ENCODE measurements at regions not wholly inside any gene's neighbourhood (a gene's known extent, or its start where the extent isn't known, plus 50 kb on each side); places are given as distances from the start of the nearest gene placed in this dataset.
A peak's percentile ranks its signal among the peaks of the same experiment; 100 is the strongest.

DNA sequence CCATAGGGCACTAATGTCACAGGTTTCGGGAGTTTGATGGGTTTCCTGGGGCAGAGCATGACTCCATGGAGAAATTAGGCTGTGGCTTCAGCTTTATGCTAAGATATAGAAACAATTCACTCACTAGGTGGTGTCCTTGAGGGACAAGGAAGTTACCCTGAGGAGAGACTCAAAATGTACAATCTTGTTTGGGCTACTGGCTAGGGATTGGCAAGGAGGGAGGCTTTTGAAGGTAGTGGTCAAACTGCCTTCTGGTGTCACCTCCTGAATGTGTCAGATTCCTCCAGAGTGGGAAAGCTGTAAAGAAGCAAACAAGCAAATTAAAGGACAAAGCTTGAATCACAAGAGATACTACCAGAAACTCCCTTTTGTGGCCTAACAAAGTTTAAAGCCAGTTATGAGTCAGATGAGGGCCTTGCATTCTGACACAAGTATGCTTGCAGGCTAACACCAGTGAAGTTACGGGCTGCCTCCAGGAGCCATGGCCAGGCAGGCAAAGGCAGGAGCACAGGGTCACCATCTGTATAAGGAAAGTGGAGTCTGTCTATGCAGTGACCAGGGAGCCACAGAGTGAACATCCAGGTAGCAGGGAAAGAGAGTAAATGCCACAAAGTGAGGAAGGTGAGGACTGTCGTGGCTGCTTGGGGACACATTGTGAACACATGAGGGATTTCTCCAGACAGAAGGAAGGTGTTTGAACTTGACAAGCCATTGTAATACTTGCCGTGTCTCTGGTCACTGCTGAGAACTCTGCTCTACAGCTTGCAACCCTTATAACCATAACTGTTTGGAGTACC, 107.7 kb upstream of the DTNBP1 start:
- Histone ChIP-seq H3K4me2 (ENCODE audit: control insufficient read depth, insufficient read depth) (no peak overlapping the region), H3K9ac (ENCODE audit: control insufficient read depth, insufficient read depth, low read length) (no peak overlapping the region), H3K4me1 (ENCODE audit: control insufficient read depth, insufficient read depth, low read length) (peaks cover 7% of the 10 kb centered on the region), H3K9me3 (replicated peaks; ENCODE audit: control insufficient read depth, insufficient read depth, low read length) (no peaks in the 10 kb centered on the region), H4K20me1 (ENCODE audit: control insufficient read depth, insufficient read depth) (no peaks in the 10 kb centered on the region), H3K4me3 (no peak overlapping the region), H2AFZ (ENCODE audit: control insufficient read depth, low read depth, low read length) (peak overlapping the region; percentile 89), H3K36me3 (ENCODE audit: control insufficient read depth in 2 of 2, insufficient read depth in 2 of 2, low read length in 1 of 2) (no peaks in the 10 kb centered on the region), H3K79me2 (ENCODE audit: control insufficient read depth, insufficient read depth, low read length) (no peaks in the 10 kb centered on the region), H3K27ac (ENCODE audit: control insufficient read depth, insufficient read depth) (peak overlapping the region; percentile 38), H3K27me3 (replicated peaks in 1 of 2; ENCODE audit: control insufficient read depth in 2 of 2, insufficient read depth in 2 of 2, low read length in 1 of 2) (no peaks in the 10 kb centered on the region)
- DNase-seq (ENCODE audit: low read depth, low spot score) = peak; percentile 62
- ChIA-PET POLR2A (interaction anchor here (0.9 to 3.3 kb wide), 10 partner anchors 9 to 393 kb away, joined by 3 to 8 read pairs (median 4); partner anchors contain the start of gene MYLIP), RAD21 (ENCODE audit: unreplicated experiment) (interaction anchor here (0.9 to 10.9 kb wide), 21 partner anchors 10 to 435 kb away, joined by 3 to 130 read pairs (median 9); partner anchors contain the start of gene MYLIP), CTCF (interaction anchor here (0.6 to 2.7 kb wide), 25 partner anchors 9 to 413 kb away, joined by 3 to 17 read pairs (median 5); partner anchors contain the start of gene MYLIP), SMC1A (ENCODE audit: uncharacterized antibody, unreplicated experiment) (interaction anchor here (0.6 to 10.2 kb wide), 35 partner anchors 10 to 435 kb away, joined by 3 to 198 read pairs (median 5); partner anchors contain the start of gene MYLIP)
- 6% methylated on average over 4 of the region's 4 CpGs for WGBS (ENCODE audit: insufficient coverage, insufficient replicate concordance, low lambda C conversion rate, missing lambda C conversion rate)
- FAIRE-seq = no peak
- no TSS peak for BruUV-seq (replicated peaks)
- intact Hi-C loops (cut with micrococcal nuclease; ENCODE audit: unreplicated experiment) = loop anchor here (10.0 kb wide), 1 partner anchor 194 kb away; no protein-coding TSS in a partner anchor
- in situ Hi-C loops (cut with MboI) = no loop called here
- peak; percentile 88 for ATAC-seq
- TF ChIP-seq HDGF (IDR thresholded peaks at IDR 0.05) (peak; percentile 85), ZNF207 (IDR thresholded peaks at IDR 0.05; ENCODE audit: borderline replicate concordance) (no peak), EGR1 (IDR thresholded peaks at IDR 0.05; ENCODE audit: borderline replicate concordance in 1 of 2, low read depth in 2 of 2, low read length in 2 of 2) (no peak), EP300 (IDR thresholded peaks at IDR 0.05; ENCODE audit: borderline replicate concordance in 1 of 2, control insufficient read depth in 1 of 2, low read depth in 2 of 2, low read length in 2 of 2) (peak; percentile 32 to 76; a peak in 2 of 4 replicates), ZBED1 (IDR thresholded peaks at IDR 0.05; ENCODE audit: borderline replicate concordance) (no peak), CBX3 (IDR thresholded peaks at IDR 0.05; ENCODE audit: borderline replicate concordance, low read depth) (no peak), JUNB (IDR thresholded peaks at IDR 0.05) (peak; percentile 82), BRCA1 (IDR thresholded peaks at IDR 0.05; ENCODE audit: low read depth, low read length) (no peak), RELA (IDR thresholded peaks at IDR 0.05; ENCODE audit: borderline replicate concordance, partially characterized antibody) (peak; percentile 52), TCF7 (IDR thresholded peaks at IDR 0.05; ENCODE audit: borderline replicate concordance) (no peak)
- TF ChIP-seq, protein P1, sequence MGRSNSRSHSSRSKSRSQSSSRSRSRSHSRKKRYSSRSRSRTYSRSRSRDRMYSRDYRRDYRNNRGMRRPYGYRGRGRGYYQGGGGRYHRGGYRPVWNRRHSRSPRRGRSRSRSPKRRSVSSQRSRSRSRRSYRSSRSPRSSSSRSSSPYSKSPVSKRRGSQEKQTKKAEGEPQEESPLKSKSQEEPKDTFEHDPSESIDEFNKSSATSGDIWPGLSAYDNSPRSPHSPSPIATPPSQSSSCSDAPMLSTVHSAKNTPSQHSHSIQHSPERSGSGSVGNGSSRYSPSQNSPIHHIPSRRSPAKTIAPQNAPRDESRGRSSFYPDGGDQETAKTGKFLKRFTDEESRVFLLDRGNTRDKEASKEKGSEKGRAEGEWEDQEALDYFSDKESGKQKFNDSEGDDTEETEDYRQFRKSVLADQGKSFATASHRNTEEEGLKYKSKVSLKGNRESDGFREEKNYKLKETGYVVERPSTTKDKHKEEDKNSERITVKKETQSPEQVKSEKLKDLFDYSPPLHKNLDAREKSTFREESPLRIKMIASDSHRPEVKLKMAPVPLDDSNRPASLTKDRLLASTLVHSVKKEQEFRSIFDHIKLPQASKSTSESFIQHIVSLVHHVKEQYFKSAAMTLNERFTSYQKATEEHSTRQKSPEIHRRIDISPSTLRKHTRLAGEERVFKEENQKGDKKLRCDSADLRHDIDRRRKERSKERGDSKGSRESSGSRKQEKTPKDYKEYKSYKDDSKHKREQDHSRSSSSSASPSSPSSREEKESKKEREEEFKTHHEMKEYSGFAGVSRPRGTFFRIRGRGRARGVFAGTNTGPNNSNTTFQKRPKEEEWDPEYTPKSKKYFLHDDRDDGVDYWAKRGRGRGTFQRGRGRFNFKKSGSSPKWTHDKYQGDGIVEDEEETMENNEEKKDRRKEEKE (IDR thresholded peaks at IDR 0.05) = 0 out of 2 replicates have a peak, but pooled peaks have one; percentile 10
- TF ChIP-seq, protein P2, sequence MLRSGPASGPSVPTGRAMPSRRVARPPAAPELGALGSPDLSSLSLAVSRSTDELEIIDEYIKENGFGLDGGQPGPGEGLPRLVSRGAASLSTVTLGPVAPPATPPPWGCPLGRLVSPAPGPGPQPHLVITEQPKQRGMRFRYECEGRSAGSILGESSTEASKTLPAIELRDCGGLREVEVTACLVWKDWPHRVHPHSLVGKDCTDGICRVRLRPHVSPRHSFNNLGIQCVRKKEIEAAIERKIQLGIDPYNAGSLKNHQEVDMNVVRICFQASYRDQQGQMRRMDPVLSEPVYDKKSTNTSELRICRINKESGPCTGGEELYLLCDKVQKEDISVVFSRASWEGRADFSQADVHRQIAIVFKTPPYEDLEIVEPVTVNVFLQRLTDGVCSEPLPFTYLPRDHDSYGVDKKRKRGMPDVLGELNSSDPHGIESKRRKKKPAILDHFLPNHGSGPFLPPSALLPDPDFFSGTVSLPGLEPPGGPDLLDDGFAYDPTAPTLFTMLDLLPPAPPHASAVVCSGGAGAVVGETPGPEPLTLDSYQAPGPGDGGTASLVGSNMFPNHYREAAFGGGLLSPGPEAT (IDR thresholded peaks at IDR 0.05; ENCODE audit: low read depth) = peak; percentile 98
- TF ChIP-seq, protein P3, sequence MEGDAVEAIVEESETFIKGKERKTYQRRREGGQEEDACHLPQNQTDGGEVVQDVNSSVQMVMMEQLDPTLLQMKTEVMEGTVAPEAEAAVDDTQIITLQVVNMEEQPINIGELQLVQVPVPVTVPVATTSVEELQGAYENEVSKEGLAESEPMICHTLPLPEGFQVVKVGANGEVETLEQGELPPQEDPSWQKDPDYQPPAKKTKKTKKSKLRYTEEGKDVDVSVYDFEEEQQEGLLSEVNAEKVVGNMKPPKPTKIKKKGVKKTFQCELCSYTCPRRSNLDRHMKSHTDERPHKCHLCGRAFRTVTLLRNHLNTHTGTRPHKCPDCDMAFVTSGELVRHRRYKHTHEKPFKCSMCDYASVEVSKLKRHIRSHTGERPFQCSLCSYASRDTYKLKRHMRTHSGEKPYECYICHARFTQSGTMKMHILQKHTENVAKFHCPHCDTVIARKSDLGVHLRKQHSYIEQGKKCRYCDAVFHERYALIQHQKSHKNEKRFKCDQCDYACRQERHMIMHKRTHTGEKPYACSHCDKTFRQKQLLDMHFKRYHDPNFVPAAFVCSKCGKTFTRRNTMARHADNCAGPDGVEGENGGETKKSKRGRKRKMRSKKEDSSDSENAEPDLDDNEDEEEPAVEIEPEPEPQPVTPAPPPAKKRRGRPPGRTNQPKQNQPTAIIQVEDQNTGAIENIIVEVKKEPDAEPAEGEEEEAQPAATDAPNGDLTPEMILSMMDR (IDR thresholded peaks at IDR 0.05 in 2 of 3, conservative IDR thresholded peaks at IDR 0.05 in 1 of 3; ENCODE audit: control insufficient read depth in 2 of 3, extremely low read depth in 1 of 3, insufficient read depth in 1 of 3, low read depth in 3 of 3, low read length in 3 of 3) = peak; percentile 24 to 32 (median 30); a peak in 5 of 6 replicates

Measured in GM12878 (cell line).